GM19328 (cell line): ENCODE measurements at regions not wholly inside any gene's neighbourhood (a gene's known extent, or its start where the extent isn't known, plus 50 kb on each side); places are given as distances from the start of the nearest gene placed in this dataset.
"Not testable (repeated sequence)": the region's sequence is repeated elsewhere in the genome, so short reads cannot be mapped to it uniquely, and the experiment has no call there.

Experiments
- ATAC-seq: cut with Tn5 transposase; IDR thresholded peaks from one replicate; pipeline ENCODE4 v1.9.1; 2021; ENCODE audit warnings: mild to moderate bottlenecking, moderate library complexity; ENCODE audit not compliant: unreplicated experiment

- not testable (repeated sequence) for ATAC-seq
These were observed 102.1 kb upstream of the TMTC4 start for GRCh38 chr13:100776686-100777085.

DNA sequence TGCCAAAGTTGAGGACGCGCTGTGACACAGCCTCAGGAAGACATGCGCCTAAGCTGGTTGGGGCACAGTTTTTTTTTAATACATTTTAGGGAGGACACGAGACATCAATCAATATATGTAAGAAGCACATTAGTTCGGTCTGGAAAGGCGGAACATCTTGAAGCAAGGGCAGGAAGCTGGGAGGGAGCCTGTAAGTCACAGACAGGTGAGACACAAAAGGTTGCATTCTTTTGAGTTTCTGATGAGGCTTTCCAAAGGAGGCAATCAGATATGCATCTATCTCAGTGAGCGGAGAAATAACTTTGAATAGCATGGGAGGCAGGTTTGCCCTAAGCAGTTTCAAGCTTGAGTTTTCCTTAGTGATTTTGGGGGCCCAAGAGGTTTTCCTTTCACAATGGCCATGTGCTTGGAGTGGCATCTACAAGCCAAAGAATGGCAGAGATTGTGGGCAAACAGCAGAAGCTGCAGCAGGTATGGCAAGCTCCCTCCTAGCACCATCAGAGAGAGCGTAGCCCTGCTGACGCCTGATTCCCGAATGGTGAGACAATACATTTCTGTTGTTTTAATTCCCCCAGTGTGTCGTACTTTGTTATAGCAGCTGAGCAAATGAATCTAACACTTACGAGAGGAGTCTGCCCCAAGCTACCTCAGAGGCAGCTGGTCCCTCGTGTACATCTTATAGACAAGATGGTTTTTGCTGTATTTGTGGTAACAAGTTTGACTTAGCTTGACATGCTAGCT lies 99.5 kb upstream of the TMTC4 start:
- ATAC-seq = no peak

- no peak for ATAC-seq
These were observed 98.8 kb upstream of the TMTC4 start for GRCh38 chr13:100773429-100773828.

DNA sequence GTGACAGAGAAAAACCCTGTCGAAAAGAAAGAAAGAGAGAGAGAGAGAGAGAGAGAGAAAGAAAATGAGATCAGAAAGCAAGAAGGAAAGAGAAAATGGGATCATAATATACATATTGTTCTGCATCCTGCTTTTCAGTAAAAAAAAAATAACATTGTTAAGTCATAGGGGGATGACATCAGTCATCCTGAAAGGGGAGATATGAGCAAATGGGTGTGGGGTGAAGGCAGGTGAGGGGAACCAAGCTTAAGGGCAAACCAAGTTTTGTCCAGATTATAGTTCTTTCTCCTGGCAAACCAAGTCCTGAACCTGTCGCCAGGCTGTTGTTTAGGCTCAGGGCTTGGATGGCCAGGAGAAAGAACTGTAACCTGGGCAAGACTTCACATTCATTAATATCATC lies 92.6 kb upstream of the TMTC4 start:
- no peak for ATAC-seq

DNA sequence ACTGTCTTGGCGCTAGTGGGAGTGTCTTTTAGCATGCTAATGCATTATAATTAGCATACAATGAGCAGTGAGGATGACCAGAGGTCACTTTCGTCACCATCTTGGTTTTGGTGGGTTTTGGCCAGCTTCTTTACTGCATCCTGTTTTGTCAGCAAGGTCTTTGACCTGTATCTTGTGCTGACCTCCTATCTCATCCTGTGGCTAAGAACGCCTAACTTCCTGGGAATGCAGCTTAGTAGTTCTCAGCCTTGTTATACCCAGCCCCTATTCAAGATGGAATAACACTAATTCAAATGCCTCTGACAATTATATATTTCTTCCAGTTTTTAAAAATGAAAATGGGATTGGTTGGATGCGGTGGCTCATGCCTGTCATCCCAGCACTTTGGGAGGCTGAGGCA lies 92.0 kb upstream of the TMTC4 start:
- ATAC-seq = not testable (repeated sequence)

DNA sequence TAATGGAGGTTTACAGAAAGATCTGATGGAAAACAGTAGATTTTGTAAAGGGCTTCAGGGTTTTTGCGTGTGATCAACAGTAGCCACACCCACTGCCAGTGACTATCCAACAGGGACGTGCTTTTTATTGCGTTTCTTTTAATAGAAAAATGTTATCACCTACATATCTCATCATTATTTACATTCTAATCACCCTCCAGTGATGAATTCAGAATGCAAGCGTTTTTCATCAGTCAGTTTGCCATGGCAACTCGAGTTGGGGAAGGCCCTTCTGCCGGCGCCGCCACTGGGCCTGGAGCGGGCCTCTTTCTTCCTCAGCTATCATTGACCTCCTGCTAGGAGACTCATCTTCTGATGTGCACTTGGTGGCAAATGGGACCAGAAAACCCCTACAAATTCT lies 90.3 kb upstream of the TMTC4 start:
- no peak for ATAC-seq

DNA sequence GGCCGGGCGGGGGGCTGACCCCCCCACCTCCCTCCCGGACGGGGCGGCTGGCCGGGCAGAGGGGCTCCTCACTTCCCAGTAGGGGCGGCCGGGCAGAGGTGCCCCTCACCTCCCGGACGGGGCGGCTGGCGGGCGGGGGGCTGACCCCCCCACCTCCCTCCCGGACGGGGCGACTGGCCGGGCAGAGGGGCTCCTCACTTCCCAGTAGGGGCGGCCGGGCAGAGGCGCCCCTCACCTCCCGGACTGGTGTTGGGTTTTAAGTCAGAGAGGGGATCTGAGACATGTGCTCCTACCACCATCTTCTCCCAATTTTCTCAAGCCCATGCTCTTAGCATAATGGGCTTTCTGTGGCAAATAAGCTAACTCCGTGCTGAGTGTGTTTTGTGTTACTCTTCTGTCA lies 87.5 kb upstream of the TMTC4 start:
- not testable (repeated sequence) for ATAC-seq

- ATAC-seq = no peak
These were observed 81.3 kb upstream of the TMTC4 start for GRCh38 chr13:100755891-100756290.

DNA sequence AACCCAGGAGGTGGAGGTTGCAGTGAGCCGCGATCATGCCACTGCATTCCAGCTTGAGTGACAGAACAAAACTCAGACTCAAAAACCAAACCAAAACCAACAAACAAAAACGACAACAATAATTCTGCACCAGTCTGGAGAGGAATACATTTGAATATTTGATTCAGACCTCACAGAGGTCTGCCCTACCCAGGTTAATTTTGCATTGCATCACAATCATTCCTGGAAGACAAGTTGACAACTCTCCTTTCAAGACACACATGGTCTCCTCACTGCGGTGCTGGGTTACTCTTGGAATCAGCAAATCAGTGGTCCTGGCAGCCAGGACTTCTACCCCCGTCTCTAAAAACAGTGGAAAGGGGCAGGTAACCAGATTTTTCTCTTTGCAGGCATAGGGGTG lies 79.9 kb upstream of the TMTC4 start:
- ATAC-seq = no peak

DNA sequence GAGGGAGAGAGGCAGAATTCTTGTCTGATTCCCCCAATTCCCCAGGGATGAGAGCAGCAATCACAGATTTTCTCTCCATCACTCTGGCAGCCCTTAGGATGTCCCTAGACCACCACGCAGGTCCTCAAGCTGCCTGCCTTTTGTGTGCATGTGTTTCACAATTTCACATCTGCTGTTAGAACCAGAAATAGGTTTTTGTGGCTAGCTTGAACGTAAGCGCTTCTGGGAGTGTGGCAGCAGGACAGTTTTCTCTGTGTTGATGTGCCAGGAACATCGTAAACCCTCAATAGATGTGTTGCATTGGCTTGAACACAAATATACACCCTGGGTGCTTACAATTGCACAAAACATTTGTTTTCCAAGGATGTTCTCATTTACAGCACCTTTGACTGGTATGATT lies 78.8 kb upstream of the TMTC4 start:
- ATAC-seq = no peak

- ATAC-seq = no peak
These were observed 77.2 kb upstream of the TMTC4 start for GRCh38 chr13:100751826-100752225.

- ATAC-seq = no peak
These were observed 72.5 kb upstream of the TMTC4 start for GRCh38 chr13:100746953-100747683.

DNA sequence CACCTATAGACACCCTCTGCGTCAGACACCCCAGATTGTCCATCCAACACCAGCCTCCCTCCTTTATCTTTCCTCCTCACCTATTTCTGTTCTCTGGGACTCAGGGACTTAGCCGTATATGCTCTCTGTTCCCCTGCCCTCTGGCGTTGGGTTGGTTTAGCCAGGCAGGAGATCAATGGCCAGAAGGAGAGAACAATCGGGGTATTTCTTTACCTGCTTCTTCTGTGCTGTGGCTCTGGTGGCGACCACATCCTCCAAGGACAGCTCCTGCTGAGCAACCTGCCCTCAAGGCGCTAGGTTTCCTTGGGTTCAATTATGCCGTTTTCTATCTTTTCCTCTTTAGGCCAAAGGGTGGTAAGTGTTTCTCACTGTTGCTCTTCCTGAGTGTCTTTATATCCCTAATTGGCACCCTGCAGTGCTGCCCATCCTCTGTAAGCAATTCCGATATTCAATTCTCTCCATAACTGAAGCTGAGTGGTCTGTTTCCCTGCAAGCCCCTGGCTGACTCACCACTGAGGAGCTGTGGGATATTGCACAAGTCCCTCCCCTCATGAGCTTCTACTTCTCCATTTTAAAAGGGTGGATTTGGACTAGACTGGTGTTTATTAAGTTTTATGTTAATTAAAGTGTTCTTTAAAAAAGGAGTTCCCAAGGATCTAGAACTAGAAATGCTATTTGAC lies 63.7 kb upstream of the TMTC4 start:
- no peak for ATAC-seq

GRCh38 chr13:100735494-100735893 lies 60.9 kb upstream of the TMTC4 start:
- ATAC-seq = no peak

- no peak for ATAC-seq
These were observed 59.7 kb upstream of the TMTC4 start for GRCh38 chr13:100734194-100734720.

DNA sequence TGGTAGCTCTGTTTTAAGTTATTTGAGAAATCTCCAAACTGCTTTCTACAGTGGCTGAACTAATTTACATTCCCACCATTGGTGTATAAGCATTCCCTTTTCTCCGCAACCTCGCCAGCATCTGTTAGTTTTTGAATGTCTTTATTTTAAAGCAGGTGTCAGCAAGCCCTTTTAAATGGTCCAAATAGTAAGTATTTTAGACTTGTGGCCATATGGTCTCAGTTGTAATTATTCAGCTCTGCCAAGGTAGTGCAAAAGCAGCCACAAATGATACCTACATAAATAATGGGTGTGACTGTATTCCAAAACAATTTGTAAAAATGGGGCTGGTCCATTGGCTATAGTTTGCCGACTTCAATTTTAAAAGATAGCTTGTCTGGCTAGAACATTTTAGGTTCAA lies 58.7 kb upstream of the TMTC4 start:
- ATAC-seq = no peak

DNA sequence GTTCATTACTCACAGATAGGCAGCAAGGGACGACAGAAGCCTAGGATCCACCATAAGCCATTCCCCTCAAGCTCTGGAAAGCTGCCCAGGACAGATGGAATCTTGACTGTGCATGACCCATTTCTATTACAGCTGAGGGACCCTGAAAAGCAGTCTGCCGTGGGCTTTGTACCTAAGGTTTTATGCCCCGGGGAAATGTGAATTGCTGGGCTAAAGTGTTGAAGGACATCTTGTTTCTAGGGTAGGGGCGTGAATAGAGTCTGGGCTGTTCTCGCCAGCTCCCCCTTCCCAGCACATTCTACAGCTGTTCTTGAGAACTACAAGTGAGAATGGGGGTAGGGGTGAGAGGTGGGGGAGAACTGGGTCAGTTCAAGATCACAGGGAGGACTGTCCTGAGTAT lies 53.6 kb upstream of the TMTC4 start:
- no peak for ATAC-seq

DNA sequence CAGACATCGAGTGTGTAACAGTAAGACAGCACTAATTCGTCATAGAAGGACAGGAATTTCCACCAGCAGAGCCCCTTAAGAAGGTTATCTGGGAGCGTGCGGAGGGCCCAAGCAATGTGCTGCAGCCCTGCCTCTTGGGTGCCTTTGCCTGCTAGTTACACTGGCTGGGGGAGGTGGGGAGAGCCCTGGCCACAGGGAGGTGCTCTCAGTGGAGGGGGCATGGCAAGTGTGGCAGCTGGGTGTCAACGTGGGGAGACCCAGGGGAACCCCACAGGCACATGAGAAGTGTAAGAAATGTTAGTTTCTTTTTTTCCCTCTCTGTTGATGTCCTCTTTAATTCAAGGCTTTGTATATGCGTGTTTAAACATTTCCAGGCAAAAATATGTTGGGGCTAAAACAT lies 50.9 kb upstream of the TMTC4 start:
- no peak for ATAC-seq

DNA sequence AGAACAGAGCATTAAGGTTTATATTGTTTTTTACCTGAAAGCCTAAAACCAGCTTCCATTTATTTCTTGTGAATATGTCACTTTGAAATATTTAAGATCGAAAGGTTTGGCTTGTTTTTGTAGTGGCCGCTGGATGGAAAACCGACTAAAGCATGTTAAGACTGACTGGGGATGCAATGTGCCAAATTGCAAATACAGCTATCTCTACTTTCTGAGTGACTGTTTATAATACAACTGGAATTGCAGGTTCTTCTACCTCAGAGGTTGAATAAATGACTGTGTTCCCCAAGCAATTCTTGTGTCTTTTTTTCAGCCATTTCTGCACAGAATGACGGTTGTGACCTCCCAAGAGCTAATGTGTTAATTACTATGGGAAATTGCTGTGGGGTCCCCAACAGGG lies 50.0 kb upstream of the TMTC4 start:
- no peak for ATAC-seq
